Small intestine (tissue), 7 donors: ENCODE measurements at regions not wholly inside any gene's neighbourhood (a gene's known extent, or its start where the extent isn't known, plus 50 kb on each side); places are given as distances from the start of the nearest gene placed in this dataset.

ENCODE experiments used
- DNase-seq, 2 donors: peaks; one replicate each; pipeline versions ENCODE4 v3.0.0 to v3.0.0-alpha.2; 2013
- FAIRE-seq: peaks from 2 replicates; lab custom pipeline; 2012; peaks lifted over from hg19 to GRCh38; lab: Jason Lieb, UNC
- H3K27ac ChIP-seq, 3 donors: one replicate each; pipeline ENCODE4 v1.5.1; 2013; ENCODE audit warnings: low read length in 2 of 3, mild to moderate bottlenecking in 2 of 3, control low read depth in 1 of 3, inconsistent platforms in 1 of 3, low read depth in 1 of 3, moderate library complexity in 1 of 3
- H3K27me3 ChIP-seq, 3 donors: one replicate each; pipeline ENCODE4 v1.6.1; 2013; ENCODE audit warnings: low read length in 3 of 3, inconsistent platforms in 1 of 3; ENCODE audit not compliant: control insufficient read depth in 3 of 3, insufficient read depth in 3 of 3
- H3K36me3 ChIP-seq, 3 donors: one replicate each; pipeline ENCODE4 v1.6.1; 2013; ENCODE audit warnings: low read length in 3 of 3, inconsistent platforms in 1 of 3, low read depth in 1 of 3, mild to moderate bottlenecking in 1 of 3, moderate library complexity in 1 of 3; ENCODE audit not compliant: control insufficient read depth in 3 of 3, insufficient read depth in 2 of 3
- H3K4me1 ChIP-seq, 3 donors: one replicate each; pipeline ENCODE4 v1.6.1; 2013; ENCODE audit warnings: low read length in 2 of 3, inconsistent platforms in 1 of 3, low read depth in 1 of 3, mild to moderate bottlenecking in 1 of 3, moderate library complexity in 1 of 3; ENCODE audit not compliant: control insufficient read depth in 3 of 3, insufficient read depth in 2 of 3
- H3K4me3 ChIP-seq, 3 donors: one replicate each; pipeline ENCODE4 v1.5.1; 2013; ENCODE audit warnings: low read length in 3 of 3, control low read depth in 1 of 3, inconsistent platforms in 1 of 3, low read depth in 1 of 3, mild to moderate bottlenecking in 1 of 3, moderate library complexity in 1 of 3
- H3K9me3 ChIP-seq, 2 donors: one replicate each; pipeline ENCODE4 v1.6.1; 2013; ENCODE audit warnings: low read depth in 1 of 2, low read length in 1 of 2; ENCODE audit not compliant: control insufficient read depth in 2 of 2, insufficient read depth in 1 of 2
- WGBS, 3 donors: extraction: QIAGEN DNeasy Blood & Tissue Kit; methylation state at CpG; one replicate each; pipeline ENCODE4 v1.1.7; 2013; 5-methylcytosine and 5-hydroxymethylcytosine counted together
- donor health status: healthy with polysubstance abuse.
- donor health status: control.
- donor health status: control.
- donor health status: Bipolar disorder and iron deficiency.
- donor health status: healthy.

DNA sequence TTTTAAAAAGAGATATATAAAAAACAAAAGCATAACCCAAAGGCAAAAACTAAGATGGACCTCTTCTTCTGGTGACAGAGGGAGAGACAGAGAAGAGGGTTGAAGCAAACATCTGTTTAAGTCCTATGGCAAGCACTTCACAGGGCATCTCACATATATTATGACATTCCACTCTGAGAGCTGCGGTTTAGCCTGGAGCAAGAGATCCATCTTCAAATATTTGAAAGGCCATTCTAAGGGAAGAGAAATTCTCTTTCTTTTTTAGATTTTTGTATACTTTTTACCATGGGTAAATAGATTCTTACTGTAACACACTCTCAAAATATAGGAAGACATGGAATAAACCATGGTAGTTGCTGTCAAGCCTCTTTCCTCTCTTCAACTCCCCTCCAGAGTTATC, 204.1 kb downstream of the GXYLT1 start:
- Histone ChIP-seq H3K27ac (no peak overlapping the region), H3K36me3 (no peaks in the 10 kb centered on the region), H3K9me3 (peaks cover 0 to 8% of the 10 kb centered on the region in 2 donors), H3K4me1 (no peaks in the 10 kb centered on the region), H3K4me3 (no peak overlapping the region), H3K27me3 (peaks cover 0 to 6% (median 0%) of the 10 kb centered on the region in 3 donors)
- FAIRE-seq: no peak
- WGBS, 3 donors: 85 to 96% (median 89%) methylated on average over 1 of the region's 1 CpG
- DNase-seq: no peak

DNA sequence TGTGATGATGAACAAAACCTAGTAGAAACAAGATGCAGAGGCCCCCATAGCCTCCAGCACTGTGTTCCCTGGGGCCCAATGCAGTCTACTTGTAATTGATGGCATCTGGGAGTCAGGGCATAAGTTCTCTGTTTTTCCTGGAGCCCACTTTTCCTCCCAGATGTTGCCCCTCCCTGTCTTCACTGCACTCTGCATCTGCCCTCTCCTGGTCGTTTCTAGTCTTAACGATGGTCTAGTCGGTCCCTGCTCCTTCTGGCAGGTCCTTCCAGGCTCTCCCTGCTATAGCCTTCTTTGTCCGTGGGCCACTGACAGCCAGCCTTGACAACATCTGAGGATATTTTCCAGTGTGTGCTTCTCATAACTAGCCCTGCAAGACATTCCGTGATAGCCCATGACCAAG, 208.3 kb downstream of the GXYLT1 start:
- Histone ChIP-seq H3K9me3 (no peaks in the 10 kb centered on the region), H3K36me3 (no peaks in the 10 kb centered on the region), H3K4me3 (no peak overlapping the region), H3K27me3 (peaks cover 0 to 7% (median 0%) of the 10 kb centered on the region in 3 donors), H3K27ac (no peak overlapping the region), H3K4me1 (no peaks in the 10 kb centered on the region)
- FAIRE-seq: no peak
- DNase-seq: no peak
- WGBS, 3 donors: 43 to 62% (median 58%) methylated on average over 5 of the region's 5 CpGs

DNA sequence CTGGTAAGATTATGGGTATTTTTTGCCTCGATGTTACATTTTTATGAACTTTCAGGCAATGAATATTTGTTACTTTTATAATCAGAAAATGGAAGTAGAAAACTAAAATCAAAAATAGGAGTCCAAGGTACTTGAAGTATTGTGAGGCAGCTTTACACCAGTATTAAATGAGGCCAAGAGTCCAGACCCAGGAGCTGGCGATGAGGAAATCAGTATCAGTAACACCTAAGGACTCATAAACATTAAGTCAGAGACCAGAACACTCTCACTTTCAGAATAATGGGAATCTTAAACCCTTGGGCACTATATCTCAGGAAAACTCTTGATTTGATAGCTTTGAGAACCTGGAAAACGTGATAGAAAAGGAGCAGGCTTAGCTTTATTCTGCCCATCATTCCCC, 208.8 kb downstream of the GXYLT1 start:
- Histone ChIP-seq H3K27ac (no peak overlapping the region), H3K4me1 (no peaks in the 10 kb centered on the region), H3K4me3 (no peak overlapping the region), H3K9me3 (no peaks in the 10 kb centered on the region), H3K27me3 (peaks cover 0 to 7% (median 0%) of the 10 kb centered on the region in 3 donors), H3K36me3 (no peaks in the 10 kb centered on the region)
- FAIRE-seq (no peak), DNase-seq (peak in 1 of 2 donors; percentile 72)
- 37 to 67% (median 43%) methylated on average over 3 of the region's 3 CpGs for WGBS, 3 donors

DNA sequence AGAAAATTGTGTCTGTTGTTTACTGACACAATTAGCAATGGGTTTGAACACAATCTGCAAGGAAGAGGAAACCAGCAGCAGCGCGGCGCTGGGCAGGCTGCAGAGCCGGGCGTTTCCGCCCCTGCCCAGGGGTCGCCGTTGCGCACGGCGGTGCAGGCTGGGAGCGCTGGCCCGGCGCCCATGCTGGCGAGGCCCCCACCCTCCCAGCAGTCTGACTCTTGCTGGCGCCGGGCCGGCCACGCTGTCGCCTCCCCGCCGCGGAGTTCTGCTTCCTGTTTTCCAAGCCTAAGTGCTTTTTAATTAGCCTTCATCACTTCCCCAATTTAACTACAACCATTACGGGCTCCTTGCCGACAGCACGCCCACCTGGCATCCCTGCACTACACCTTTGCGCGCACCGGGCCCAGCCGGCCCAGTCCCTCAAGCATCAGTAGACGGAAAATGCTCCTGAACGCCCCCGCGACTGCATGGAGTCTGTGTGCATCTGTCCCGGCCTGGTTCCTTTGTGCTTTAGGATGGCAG, 212.1 kb downstream of the GXYLT1 start:
- peak overlapping the region in 2 of 3 donors; percentile 10 to 43 for H3K27ac ChIP-seq
- H3K4me1 ChIP-seq: no peaks in the 10 kb centered on the region
- H3K36me3 ChIP-seq: no peaks in the 10 kb centered on the region
- peaks cover 0 to 7% (median 0%) of the 10 kb centered on the region in 3 donors for H3K27me3 ChIP-seq
- DNase-seq: peak; percentile 2 to 57
- no peaks in the 10 kb centered on the region for H3K9me3 ChIP-seq
- WGBS, 3 donors: 1 to 2% (median 1%) methylated on average over 34 to 35 of the region's 35 CpGs
- no peak for FAIRE-seq
- H3K4me3 ChIP-seq: peak overlapping the region; percentile 29 to 46 (median 40)

DNA sequence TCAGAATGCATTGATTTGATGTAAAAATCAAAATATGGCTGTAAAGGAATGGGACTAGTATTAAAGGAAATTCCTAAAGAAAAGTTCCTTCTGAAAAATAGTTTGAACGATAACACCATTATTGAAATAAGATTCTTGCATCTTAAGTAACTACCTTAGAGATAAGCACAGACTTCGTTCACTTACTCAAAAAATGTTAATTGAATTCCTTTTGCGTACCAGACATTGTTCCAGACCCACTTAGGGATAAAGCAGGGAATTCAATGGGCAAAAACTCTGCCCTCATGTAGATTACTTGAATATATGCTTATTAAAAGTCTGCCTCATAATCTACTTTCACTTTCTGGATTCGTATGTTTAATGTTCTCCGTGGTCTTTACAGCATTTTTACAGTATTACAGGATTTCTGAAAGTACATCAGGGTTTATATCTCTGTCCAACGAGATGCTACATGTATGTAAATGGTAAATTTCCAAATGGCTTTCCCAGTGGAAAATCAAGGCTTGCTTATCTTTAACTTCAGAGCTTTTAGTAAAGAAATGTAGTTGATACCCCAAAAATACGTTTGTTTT, 213.7 kb downstream of the GXYLT1 start:
- Histone ChIP-seq H3K9me3 (no peaks in the 10 kb centered on the region), H3K27me3 (peaks cover 0 to 4% (median 0%) of the 10 kb centered on the region in 3 donors), H3K4me1 (no peaks in the 10 kb centered on the region), H3K27ac (no peak overlapping the region), H3K4me3 (no peak overlapping the region), H3K36me3 (no peaks in the 10 kb centered on the region)
- no peak for DNase-seq
- 31 to 35% (median 35%) methylated on average over 7 of the region's 7 CpGs for WGBS, 3 donors
- FAIRE-seq: no peak

DNA sequence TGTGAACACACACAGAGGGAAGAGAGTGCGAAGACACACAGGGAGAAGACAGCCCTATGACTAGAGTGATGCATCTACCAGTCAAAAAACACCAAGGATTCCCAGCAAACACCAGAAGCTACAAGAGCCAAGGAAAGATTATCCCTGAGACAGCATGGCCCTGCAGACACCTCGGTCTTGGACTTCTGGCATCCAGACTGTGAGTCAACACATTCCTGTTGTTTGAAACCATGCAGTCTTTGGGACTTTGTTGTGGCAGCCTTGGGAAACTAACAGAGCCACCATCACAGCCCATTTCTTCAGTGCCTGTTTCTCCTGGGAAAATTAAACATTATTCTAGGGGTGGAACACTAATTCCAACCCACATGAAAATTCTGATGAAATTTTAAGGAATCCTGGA, 220.6 kb downstream of the GXYLT1 start:
- no peak overlapping the region for H3K27ac ChIP-seq
- 80 to 91% (median 85%) methylated on average over 2 of the region's 2 CpGs for WGBS, 3 donors
- H3K4me3 ChIP-seq: no peak overlapping the region
- H3K27me3 ChIP-seq: no peaks in the 10 kb centered on the region
- DNase-seq (no peak), FAIRE-seq (no peak)
- no peaks in the 10 kb centered on the region for H3K4me1 ChIP-seq
- no peaks in the 10 kb centered on the region for H3K9me3 ChIP-seq
- no peaks in the 10 kb centered on the region for H3K36me3 ChIP-seq

DNA sequence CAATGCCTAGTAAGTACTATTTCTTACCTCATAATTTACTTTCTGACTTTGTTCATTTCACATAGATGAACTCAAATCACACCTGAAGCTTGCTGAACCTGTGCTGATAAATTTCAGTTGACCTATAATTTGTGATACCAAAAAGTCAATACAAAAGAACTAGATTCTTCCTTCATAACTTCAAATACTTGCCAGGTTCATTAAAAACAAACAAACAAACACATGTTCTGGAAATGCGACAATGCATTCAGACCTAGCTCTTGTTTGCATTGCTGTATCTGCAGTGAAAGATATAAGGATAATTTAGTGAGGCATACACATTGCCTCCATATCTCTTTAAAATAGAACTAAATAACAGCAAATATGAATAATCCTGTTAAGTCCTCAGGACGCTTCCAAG, 221.3 kb downstream of the GXYLT1 start:
- H3K27me3 ChIP-seq: no peaks in the 10 kb centered on the region
- no peaks in the 10 kb centered on the region for H3K4me1 ChIP-seq
- H3K4me3 ChIP-seq: no peak overlapping the region
- DNase-seq (no peak), FAIRE-seq (no peak)
- no peak overlapping the region for H3K27ac ChIP-seq
- WGBS, 3 donors: 77 to 91% (median 77%) methylated on average over 2 of the region's 2 CpGs
- H3K36me3 ChIP-seq: no peaks in the 10 kb centered on the region
- H3K9me3 ChIP-seq: no peaks in the 10 kb centered on the region

DNA sequence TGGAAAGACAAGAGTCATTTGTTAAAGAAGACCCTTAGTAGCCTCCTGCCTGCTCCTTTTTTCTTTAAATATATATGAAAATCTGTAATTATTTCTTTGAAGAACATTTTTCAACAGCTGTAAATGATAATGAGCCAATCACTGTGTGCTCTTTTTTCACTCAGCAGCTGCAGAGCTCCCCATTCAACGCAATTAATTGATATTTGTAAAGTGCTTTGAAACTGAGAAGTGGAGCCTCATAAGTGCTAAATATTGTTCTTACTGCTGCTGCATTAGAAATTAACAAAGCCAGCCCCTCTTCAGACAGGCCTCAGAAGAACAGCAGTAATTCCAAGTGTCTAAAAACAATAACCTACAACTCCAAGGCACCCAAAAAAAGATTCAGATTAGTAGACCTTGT, 224.3 kb downstream of the GXYLT1 start:
- H3K4me3 ChIP-seq: no peak overlapping the region
- WGBS, 3 donors: 41 to 67% (median 49%) methylated on average over 1 of the region's 1 CpG
- FAIRE-seq (no peak), DNase-seq (no peak)
- H3K27me3 ChIP-seq: no peaks in the 10 kb centered on the region
- no peak overlapping the region for H3K27ac ChIP-seq
- no peaks in the 10 kb centered on the region for H3K4me1 ChIP-seq
- no peaks in the 10 kb centered on the region for H3K9me3 ChIP-seq
- no peaks in the 10 kb centered on the region for H3K36me3 ChIP-seq
